OCI-LY3 (cell line): ENCODE measurements at regions not wholly inside any gene's neighbourhood (a gene's known extent, or its start where the extent isn't known, plus 50 kb on each side); places are given as distances from the start of the nearest gene placed in this dataset.

Experiments
- CTCF ChIP-seq: fragments of 200-600, 300-600 bp; sonication (generic); IDR thresholded peaks from 2 replicates; pipeline ENCODE4 v1.5.1; 2014; ENCODE audit warnings: antibody characterized with exemption, low read length, low read depth
- EZH2phosphoT487 ChIP-seq: fragments of 200-600 bp; shearing (Covaris generic); IDR thresholded peaks from 2 replicates; pipeline ENCODE4 v1.6.1; 2018; ENCODE audit warnings: antibody characterized with exemption, mixed run types, low read depth

GRCh38 chr2:103232865-103233264 is 471.0 kb downstream of the TMEM182 start:
- TF ChIP-seq CTCF (no peak), EZH2phosphoT487 (no peak)
